ENCODE measurements at regions not wholly inside any gene's neighbourhood (a gene's known extent, or its start where the extent isn't known, plus 50 kb on each side); places are given as distances from the start of the nearest gene placed in this dataset.

DNA sequence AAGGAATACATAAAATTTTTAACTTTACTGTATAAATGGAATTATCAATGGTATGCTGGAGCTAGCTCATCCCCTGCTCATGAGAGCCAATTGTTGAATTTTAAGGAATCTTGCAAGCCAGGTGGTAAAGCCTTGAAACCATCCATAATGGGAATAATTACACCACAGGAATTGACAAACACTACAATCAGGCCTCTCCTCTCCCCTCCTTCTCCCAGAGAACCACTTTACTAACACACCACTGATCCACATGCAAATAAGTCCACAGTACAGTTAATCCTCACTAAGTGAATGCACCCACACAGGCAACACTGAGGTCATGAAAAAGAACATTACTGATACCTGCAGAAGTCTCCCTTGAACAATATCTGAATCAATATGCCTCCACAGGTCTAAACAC lies 140.5 kb downstream of the KLF12 start:
- Mint-ChIP-seq H3K9me3 (ENCODE audit: low read depth) (no peaks in the 10 kb centered on the region), H3K4me3 (ENCODE audit: unreplicated experiment) (no peak overlapping the region), H3K27me3 (ENCODE audit: low read depth) (no peaks in the 10 kb centered on the region), H3K27ac (ENCODE audit: unreplicated experiment) (no peak overlapping the region), H3K36me3 (ENCODE audit: low read depth) (peaks cover 4% of the 10 kb centered on the region), H3K4me1 (ENCODE audit: low read depth) (peaks cover 28% of the 10 kb centered on the region)
- TF ChIP-seq, protein P1, sequence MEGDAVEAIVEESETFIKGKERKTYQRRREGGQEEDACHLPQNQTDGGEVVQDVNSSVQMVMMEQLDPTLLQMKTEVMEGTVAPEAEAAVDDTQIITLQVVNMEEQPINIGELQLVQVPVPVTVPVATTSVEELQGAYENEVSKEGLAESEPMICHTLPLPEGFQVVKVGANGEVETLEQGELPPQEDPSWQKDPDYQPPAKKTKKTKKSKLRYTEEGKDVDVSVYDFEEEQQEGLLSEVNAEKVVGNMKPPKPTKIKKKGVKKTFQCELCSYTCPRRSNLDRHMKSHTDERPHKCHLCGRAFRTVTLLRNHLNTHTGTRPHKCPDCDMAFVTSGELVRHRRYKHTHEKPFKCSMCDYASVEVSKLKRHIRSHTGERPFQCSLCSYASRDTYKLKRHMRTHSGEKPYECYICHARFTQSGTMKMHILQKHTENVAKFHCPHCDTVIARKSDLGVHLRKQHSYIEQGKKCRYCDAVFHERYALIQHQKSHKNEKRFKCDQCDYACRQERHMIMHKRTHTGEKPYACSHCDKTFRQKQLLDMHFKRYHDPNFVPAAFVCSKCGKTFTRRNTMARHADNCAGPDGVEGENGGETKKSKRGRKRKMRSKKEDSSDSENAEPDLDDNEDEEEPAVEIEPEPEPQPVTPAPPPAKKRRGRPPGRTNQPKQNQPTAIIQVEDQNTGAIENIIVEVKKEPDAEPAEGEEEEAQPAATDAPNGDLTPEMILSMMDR (IDR thresholded peaks at IDR 0.05) = no peak
- no peak for DNase-seq (ENCODE audit: low spot score)

DNA sequence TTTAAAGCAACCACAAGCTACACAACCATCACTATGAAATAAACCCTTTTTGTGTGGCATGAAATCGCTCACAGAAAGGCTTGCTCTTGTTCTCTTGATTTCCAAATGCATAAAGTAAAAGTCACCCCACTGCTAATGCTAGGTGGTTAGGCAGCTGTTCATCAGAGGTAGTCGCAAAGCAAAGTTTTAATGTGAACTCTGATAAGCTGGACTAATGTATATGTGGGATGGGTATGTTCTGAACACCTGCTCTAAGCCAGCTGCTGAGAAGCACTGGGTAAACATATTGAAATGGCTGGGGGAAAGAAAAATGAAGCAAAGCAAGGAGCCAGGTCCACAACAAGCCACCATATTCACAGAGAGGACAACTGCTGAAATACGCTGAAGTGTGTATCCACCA lies 142.3 kb downstream of the KLF12 start:
- TF ChIP-seq, protein P1 (IDR thresholded peaks at IDR 0.05) = no peak
- peaks cover 24% of the 10 kb centered on the region for H3K4me1 Mint-ChIP-seq (ENCODE audit: low read depth)

DNA sequence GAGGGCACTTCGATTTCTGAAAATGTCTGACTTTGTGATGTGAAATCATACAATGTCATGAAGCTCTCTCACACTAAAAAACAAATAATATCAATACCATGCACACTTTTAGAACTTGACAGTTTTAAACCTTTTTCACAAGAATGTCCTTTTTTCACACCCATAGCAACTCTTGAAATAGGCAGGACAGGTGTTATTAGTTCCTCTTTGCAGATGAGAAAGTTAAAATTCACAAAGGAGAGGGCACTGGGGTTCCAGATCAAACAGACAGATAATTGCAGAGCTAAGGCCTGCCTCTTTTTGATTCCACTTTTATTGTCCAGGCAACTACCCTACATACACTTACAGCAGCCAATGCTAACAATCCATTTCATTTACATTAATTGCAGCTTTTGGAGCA lies 142.8 kb downstream of the KLF12 start:
- Mint-ChIP-seq H3K27me3 (ENCODE audit: low read depth) (no peaks in the 10 kb centered on the region), H3K27ac (ENCODE audit: unreplicated experiment) (no peak overlapping the region), H3K4me3 (ENCODE audit: unreplicated experiment) (no peak overlapping the region), H3K4me1 (ENCODE audit: low read depth) (peaks cover 21% of the 10 kb centered on the region), H3K9me3 (ENCODE audit: low read depth) (no peaks in the 10 kb centered on the region), H3K36me3 (ENCODE audit: low read depth) (peaks cover 4% of the 10 kb centered on the region)
- DNase-seq (ENCODE audit: low spot score) = no peak
- TF ChIP-seq, protein P1 (IDR thresholded peaks at IDR 0.05) = no peak

More for the DNA sequence above, 142.3 kb downstream of the KLF12 start:
- no peaks in the 10 kb centered on the region for H3K27me3 Mint-ChIP-seq (ENCODE audit: low read depth)
- H3K4me3 Mint-ChIP-seq (ENCODE audit: unreplicated experiment) = no peak overlapping the region
- DNase-seq (ENCODE audit: low spot score) = no peak
- peaks cover 4% of the 10 kb centered on the region for H3K36me3 Mint-ChIP-seq (ENCODE audit: low read depth)
- H3K9me3 Mint-ChIP-seq (ENCODE audit: low read depth) = no peaks in the 10 kb centered on the region
- no peak overlapping the region for H3K27ac Mint-ChIP-seq (ENCODE audit: unreplicated experiment)

DNA sequence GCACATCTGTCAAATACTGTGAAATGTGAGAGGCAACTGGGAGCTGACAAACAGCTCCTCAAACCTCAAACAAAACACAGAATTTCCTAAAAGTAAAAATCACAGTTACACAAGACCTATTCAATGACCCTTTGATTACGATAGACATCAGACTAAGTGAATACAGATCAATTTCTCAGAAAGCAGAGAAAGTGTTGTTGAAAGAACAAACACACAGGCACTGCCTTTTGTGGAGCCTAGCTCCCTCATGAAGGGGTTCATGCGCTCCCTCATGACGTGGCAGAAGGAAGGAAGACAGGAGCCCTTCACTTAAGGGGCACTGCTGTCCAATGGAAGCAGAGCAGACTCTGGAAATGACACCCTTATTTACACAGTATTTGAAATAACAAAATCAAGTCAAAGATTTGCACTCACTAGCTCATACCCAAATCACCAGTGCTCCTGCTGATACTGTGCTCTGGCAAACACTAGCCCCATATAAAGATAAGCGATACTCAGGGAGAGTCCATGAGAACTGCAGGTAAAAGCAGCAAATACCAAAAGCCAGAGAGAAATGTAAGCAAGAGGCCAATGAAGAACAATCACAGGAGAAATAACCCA lies 144.9 kb downstream of the KLF12 start:
- TF ChIP-seq, protein P1 (IDR thresholded peaks at IDR 0.05) = no peak

DNA sequence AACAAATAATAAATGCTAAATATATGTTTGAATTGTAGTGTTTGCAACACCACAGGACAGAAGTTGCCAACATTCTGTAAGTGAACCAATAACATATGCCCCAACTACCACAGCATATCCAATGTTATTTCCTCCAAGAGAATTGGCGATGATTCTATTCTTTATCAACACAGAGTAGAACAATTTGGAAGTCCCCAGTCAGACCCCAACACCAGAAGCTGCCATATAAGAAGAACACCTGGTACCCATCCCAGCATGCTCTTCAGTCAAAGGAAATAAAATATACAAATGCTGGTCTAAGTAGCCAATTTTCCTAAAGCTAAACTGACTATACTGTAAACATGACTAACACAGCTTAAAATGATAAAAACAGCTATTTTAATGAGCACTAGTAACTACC lies 145.7 kb downstream of the KLF12 start:
- no peaks in the 10 kb centered on the region for H3K9me3 Mint-ChIP-seq (ENCODE audit: low read depth)
- DNase-seq (ENCODE audit: low spot score) = no peak
- peaks cover 6% of the 10 kb centered on the region for H3K4me1 Mint-ChIP-seq (ENCODE audit: low read depth)
- no peaks in the 10 kb centered on the region for H3K27me3 Mint-ChIP-seq (ENCODE audit: low read depth)
- no peak overlapping the region for H3K27ac Mint-ChIP-seq (ENCODE audit: unreplicated experiment)
- TF ChIP-seq, protein P1 (IDR thresholded peaks at IDR 0.05) = no peak
- H3K36me3 Mint-ChIP-seq (ENCODE audit: low read depth) = peaks cover 8% of the 10 kb centered on the region
- no peak overlapping the region for H3K4me3 Mint-ChIP-seq (ENCODE audit: unreplicated experiment)

More for the DNA sequence above, 144.9 kb downstream of the KLF12 start:
- Mint-ChIP-seq H3K9me3 (ENCODE audit: low read depth) (no peaks in the 10 kb centered on the region), H3K27ac (ENCODE audit: unreplicated experiment) (no peak overlapping the region), H3K4me3 (ENCODE audit: unreplicated experiment) (no peak overlapping the region), H3K27me3 (ENCODE audit: low read depth) (no peaks in the 10 kb centered on the region), H3K4me1 (ENCODE audit: low read depth) (peaks cover 6% of the 10 kb centered on the region), H3K36me3 (ENCODE audit: low read depth) (peaks cover 9% of the 10 kb centered on the region)
- DNase-seq (ENCODE audit: low spot score) = no peak

Data from chondrocyte (in vitro differentiated cells).